CD4-positive, alpha-beta T cell (primary cell): ENCODE measurements at regions not wholly inside any gene's neighbourhood (a gene's known extent, or its start where the extent isn't known, plus 50 kb on each side); places are given as distances from the start of the nearest gene placed in this dataset.

Experiments used
- ATAC-seq: fragments of 200-7000 bp; cut with Tn5 transposase; one replicate; pipeline ENCODE4 v1.10.0; 2022; ENCODE audit warnings: mild to moderate bottlenecking; ENCODE audit not compliant: poor library complexity
- CTCF ChIA-PET: fragments of 350-600 bp; sonication (Branson Sonifier 250); formaldehyde crosslinking; loops from one replicate; lab custom pipeline; 2021; ENCODE audit warnings: antibody characterized with exemption, inconsistent platforms; lab: Charles Lee
- POLR2A ChIA-PET: fragments of 350-600 bp; sonication (Branson Sonifier 250); formaldehyde crosslinking; loops from one replicate; lab custom pipeline; 2021; ENCODE audit warnings: antibody characterized with exemption, inconsistent platforms; lab: Charles Lee
- DNase-seq, 14 experiments: peaks; one replicate each; pipeline ENCODE4 v3.0.0-alpha.2; 2013 to 2020; ENCODE audit warnings: mixed read lengths in 2 of 14
- H3K27ac ChIP-seq, 2 donors: one replicate each; pipeline versions ENCODE4 v1.5.1 to v1.7.0; 2013; ENCODE audit warnings: low read length in 2 of 2, low read depth in 1 of 2, mild to moderate bottlenecking in 1 of 2
- H3K27me3 ChIP-seq, 2 experiments: 1 replicate in 1 of 2; 2 replicates in 1 of 2; pipeline versions ENCODE4 v1.6.1 to v1.7.0; 2013; ENCODE audit warnings: low read length in 2 of 2, control low read depth in 1 of 2, mild to moderate bottlenecking in 1 of 2, moderate library complexity in 1 of 2; ENCODE audit not compliant: insufficient read depth in 2 of 2, control insufficient read depth in 1 of 2
- H3K36me3 ChIP-seq: one replicate; pipeline ENCODE4 v1.6.1; 2013; ENCODE audit warnings: low read length, control low read depth; ENCODE audit not compliant: insufficient read depth
- H3K4me1 ChIP-seq: one replicate; pipeline ENCODE4 v1.6.1; 2013; ENCODE audit warnings: low read length, control low read depth; ENCODE audit not compliant: insufficient read depth
- H3K4me3 ChIP-seq: one replicate; pipeline ENCODE4 v1.5.1; 2013; ENCODE audit warnings: mild to moderate bottlenecking, low read length, moderate library complexity
- H3K9me3 ChIP-seq, 2 experiments: 1 replicate in 1 of 2; 2 replicates in 1 of 2; pipeline versions ENCODE4 v1.6.1 to v1.7.0; 2013; ENCODE audit warnings: low read length in 2 of 2, mild to moderate bottlenecking in 2 of 2, control low read depth in 1 of 2, moderate library complexity in 1 of 2; ENCODE audit not compliant: control insufficient read depth in 1 of 2, insufficient read depth in 1 of 2
- H3K27ac Mint-ChIP-seq: one replicate; pipeline ENCODE4 v1.8.0; 2020; ENCODE audit warnings: mixed read lengths
- H3K27me3 Mint-ChIP-seq: one replicate; pipeline ENCODE4 v1.8.0; 2021; ENCODE audit warnings: mixed read lengths
- H3K36me3 Mint-ChIP-seq: one replicate; pipeline ENCODE4 v1.8.0; 2021; ENCODE audit warnings: low read depth, mixed read lengths
- H3K4me1 Mint-ChIP-seq: one replicate; pipeline ENCODE4 v1.8.0; 2021; ENCODE audit warnings: low read depth, mixed read lengths
- H3K4me3 Mint-ChIP-seq: one replicate; pipeline ENCODE4 v1.8.0; 2020; ENCODE audit warnings: mild to moderate bottlenecking, mixed read lengths
- H3K9me3 Mint-ChIP-seq: one replicate; pipeline ENCODE4 v1.8.0; 2020; ENCODE audit warnings: mixed read lengths
- intact Hi-C, 2 experiments: fragments of 100-400 bp; cut with DNase I in 1 of 2; cut with micrococcal nuclease in 1 of 2; formaldehyde crosslinking; loops; one replicate each; pipeline versions ENCODE4 v1.15.1 to v1.9.0; 2023 to 2025; cut with DNase I, micrococcal nuclease
- TF ChIP-seq, protein P1 (sequence below): fragments of 200-600 bp; IDR thresholded peaks from one replicate; pipeline ENCODE4 v1.8.0; 2022; ENCODE audit warnings: antibody characterized with exemption, mild to moderate bottlenecking

- peaks cover 0 to 8% of the 10 kb centered on the region in 2 experiments for H3K9me3 ChIP-seq
- DNase-seq (no peak), ATAC-seq (no peak)
- no peaks in the 10 kb centered on the region for H3K36me3 ChIP-seq
- H3K4me3 Mint-ChIP-seq = no peak overlapping the region
- H3K27me3 ChIP-seq = no peaks in the 10 kb centered on the region
- CTCF ChIA-PET = no interaction called here
- no peaks in the 10 kb centered on the region for H3K36me3 Mint-ChIP-seq
- H3K4me1 ChIP-seq = no peaks in the 10 kb centered on the region
- H3K9me3 Mint-ChIP-seq = peaks cover 5% of the 10 kb centered on the region
- H3K4me3 ChIP-seq = no peak overlapping the region
- no peaks in the 10 kb centered on the region for H3K27me3 Mint-ChIP-seq
- H3K27ac ChIP-seq = no peak overlapping the region
- TF ChIP-seq, protein P1, sequence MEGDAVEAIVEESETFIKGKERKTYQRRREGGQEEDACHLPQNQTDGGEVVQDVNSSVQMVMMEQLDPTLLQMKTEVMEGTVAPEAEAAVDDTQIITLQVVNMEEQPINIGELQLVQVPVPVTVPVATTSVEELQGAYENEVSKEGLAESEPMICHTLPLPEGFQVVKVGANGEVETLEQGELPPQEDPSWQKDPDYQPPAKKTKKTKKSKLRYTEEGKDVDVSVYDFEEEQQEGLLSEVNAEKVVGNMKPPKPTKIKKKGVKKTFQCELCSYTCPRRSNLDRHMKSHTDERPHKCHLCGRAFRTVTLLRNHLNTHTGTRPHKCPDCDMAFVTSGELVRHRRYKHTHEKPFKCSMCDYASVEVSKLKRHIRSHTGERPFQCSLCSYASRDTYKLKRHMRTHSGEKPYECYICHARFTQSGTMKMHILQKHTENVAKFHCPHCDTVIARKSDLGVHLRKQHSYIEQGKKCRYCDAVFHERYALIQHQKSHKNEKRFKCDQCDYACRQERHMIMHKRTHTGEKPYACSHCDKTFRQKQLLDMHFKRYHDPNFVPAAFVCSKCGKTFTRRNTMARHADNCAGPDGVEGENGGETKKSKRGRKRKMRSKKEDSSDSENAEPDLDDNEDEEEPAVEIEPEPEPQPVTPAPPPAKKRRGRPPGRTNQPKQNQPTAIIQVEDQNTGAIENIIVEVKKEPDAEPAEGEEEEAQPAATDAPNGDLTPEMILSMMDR = no peak
- H3K4me1 Mint-ChIP-seq = no peaks in the 10 kb centered on the region
- no peak overlapping the region for H3K27ac Mint-ChIP-seq
- POLR2A ChIA-PET = no interaction called here
- intact Hi-C loops = no loop called here
Measured at GRCh38 chr2:53216805-53217204, 550.8 kb upstream of the CHAC2 start.

DNA sequence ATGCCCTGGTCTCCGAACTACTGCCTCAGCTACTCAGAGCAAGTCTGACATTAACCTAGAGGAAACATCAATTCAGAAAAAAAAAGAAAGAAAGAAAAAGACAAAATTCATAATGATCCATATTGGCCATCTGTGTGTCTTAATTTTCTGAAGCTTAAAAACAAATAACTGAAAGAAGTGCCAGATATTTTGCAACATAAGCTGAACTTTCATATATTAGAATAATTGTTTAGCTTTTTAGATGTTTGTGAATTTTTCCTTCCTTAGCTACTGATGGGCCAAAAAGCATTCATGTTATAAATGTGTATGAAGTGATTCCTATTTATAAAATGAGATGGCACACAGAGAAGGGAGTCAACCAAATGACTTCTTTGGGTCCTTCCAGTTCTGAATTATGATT, 555.0 kb upstream of the CHAC2 start:
- ChIA-PET CTCF (no interaction called here), POLR2A (no interaction called here)
- ATAC-seq (no peak), DNase-seq (no peak)
- intact Hi-C loops = no loop called here
- H3K27ac ChIP-seq = no peak overlapping the region
- no peaks in the 10 kb centered on the region for H3K4me1 ChIP-seq
- H3K36me3 Mint-ChIP-seq = no peaks in the 10 kb centered on the region
- H3K27me3 ChIP-seq = no peaks in the 10 kb centered on the region
- H3K36me3 ChIP-seq = no peaks in the 10 kb centered on the region
- no peak overlapping the region for H3K4me3 Mint-ChIP-seq
- TF ChIP-seq, protein P1 = no peak
- no peak overlapping the region for H3K4me3 ChIP-seq
- no peaks in the 10 kb centered on the region for H3K27me3 Mint-ChIP-seq
- H3K9me3 Mint-ChIP-seq = peaks cover 5% of the 10 kb centered on the region
- no peak overlapping the region for H3K27ac Mint-ChIP-seq
- peaks cover 0 to 8% of the 10 kb centered on the region in 2 experiments for H3K9me3 ChIP-seq
- no peaks in the 10 kb centered on the region for H3K4me1 Mint-ChIP-seq

DNA sequence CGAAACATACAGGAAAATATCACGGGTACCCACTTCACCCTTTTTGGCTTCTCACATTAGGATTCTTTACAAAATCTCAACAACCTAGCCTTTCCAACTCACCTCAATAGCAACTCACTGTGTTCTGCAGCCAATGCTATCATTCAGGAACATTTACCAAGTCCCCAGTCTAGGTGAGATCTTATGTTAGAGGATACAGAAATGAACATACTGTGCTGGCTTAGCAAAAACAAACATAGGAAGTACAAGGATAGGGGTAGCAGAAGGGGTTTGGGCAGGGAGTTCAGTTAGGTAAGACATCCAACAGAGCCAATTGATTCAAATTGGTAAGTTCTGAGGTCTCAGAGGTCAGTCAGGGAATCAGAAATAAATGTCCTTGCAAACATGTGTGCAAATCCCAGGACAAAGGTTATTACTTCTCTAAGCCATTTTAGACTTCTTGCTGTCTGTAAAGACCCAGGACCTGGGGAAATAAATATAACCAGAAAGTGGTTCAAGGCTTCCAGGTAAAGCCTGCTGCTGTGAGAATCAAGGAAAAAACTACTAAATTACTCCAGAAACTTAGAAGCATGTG, 556.3 kb upstream of the CHAC2 start:
- H3K4me1 ChIP-seq = no peaks in the 10 kb centered on the region
- Mint-ChIP-seq H3K27ac (no peak overlapping the region), H3K27me3 (no peaks in the 10 kb centered on the region), H3K4me3 (no peak overlapping the region), H3K9me3 (peaks cover 5% of the 10 kb centered on the region), H3K4me1 (no peaks in the 10 kb centered on the region), H3K36me3 (no peaks in the 10 kb centered on the region)
- intact Hi-C loops = no loop called here
- no peaks in the 10 kb centered on the region for H3K36me3 ChIP-seq
- DNase-seq (no peak), ATAC-seq (no peak)
- no peaks in the 10 kb centered on the region for H3K27me3 ChIP-seq
- no peak overlapping the region for H3K4me3 ChIP-seq
- CTCF ChIA-PET = no interaction called here
- no peak overlapping the region for H3K27ac ChIP-seq
- TF ChIP-seq, protein P1 = no peak
- no peaks in the 10 kb centered on the region for H3K9me3 ChIP-seq
- POLR2A ChIA-PET = no interaction called here
